ENCODE measurements at regions not wholly inside any gene's neighbourhood (a gene's known extent, or its start where the extent isn't known, plus 50 kb on each side); places are given as distances from the start of the nearest gene placed in this dataset.

- DNase-seq (ENCODE audit: low spot score), result no peak
Measured at GRCh38 chr21:27397578-27397977, 430.7 kb upstream of the ADAMTS5 start.

- no peak for DNase-seq (ENCODE audit: low spot score)
Measured at GRCh38 chr21:27393726-27394125, 426.8 kb upstream of the ADAMTS5 start.

- DNase-seq (ENCODE audit: low spot score), result no peak
Measured at GRCh38 chr21:27391990-27392389, 425.1 kb upstream of the ADAMTS5 start.

GRCh38 chr21:27390384-27390783 lies 423.5 kb upstream of the ADAMTS5 start:
- no peak for DNase-seq (ENCODE audit: low spot score)

GRCh38 chr21:27388825-27389224 lies 421.9 kb upstream of the ADAMTS5 start:
- DNase-seq (ENCODE audit: low spot score), result no peak

- no peak for DNase-seq (ENCODE audit: low spot score)
Measured at GRCh38 chr21:27382404-27382803, 415.5 kb upstream of the ADAMTS5 start.

GRCh38 chr21:27380303-27380702 lies 413.4 kb upstream of the ADAMTS5 start:
- DNase-seq (ENCODE audit: low spot score), result no peak

GRCh38 chr21:27379354-27379753 lies 412.5 kb upstream of the ADAMTS5 start:
- DNase-seq (ENCODE audit: low spot score), result no peak

- no peak for DNase-seq (ENCODE audit: low spot score)
Measured at GRCh38 chr21:27372381-27372780, 405.5 kb upstream of the ADAMTS5 start.

GRCh38 chr21:27371975-27372331 lies 405.1 kb upstream of the ADAMTS5 start:
- no peak for DNase-seq (ENCODE audit: low spot score)

- no peak for DNase-seq (ENCODE audit: low spot score)
Measured at GRCh38 chr21:27371115-27371974, 404.5 kb upstream of the ADAMTS5 start.

- DNase-seq (ENCODE audit: low spot score), result no peak
Measured at GRCh38 chr21:27369978-27370571, 403.2 kb upstream of the ADAMTS5 start.

- no peak for DNase-seq (ENCODE audit: low spot score)
Measured at GRCh38 chr21:27369234-27369633, 402.3 kb upstream of the ADAMTS5 start.

- no peak for DNase-seq (ENCODE audit: low spot score)
Measured at GRCh38 chr21:27366646-27367235, 399.9 kb upstream of the ADAMTS5 start.

- DNase-seq (ENCODE audit: low spot score), result no peak
Measured at GRCh38 chr21:27366036-27366435, 399.1 kb upstream of the ADAMTS5 start.

- no peak for DNase-seq (ENCODE audit: low spot score)
Measured at GRCh38 chr21:27365394-27365793, 398.5 kb upstream of the ADAMTS5 start.

GRCh38 chr21:27363719-27364477 lies 397.0 kb upstream of the ADAMTS5 start:
- no peak for DNase-seq (ENCODE audit: low spot score)

- DNase-seq (ENCODE audit: low spot score), result no peak
Measured at GRCh38 chr21:27362249-27362648, 395.4 kb upstream of the ADAMTS5 start.

GRCh38 chr21:27359141-27359540 lies 392.3 kb upstream of the ADAMTS5 start:
- no peak for DNase-seq (ENCODE audit: low spot score)

- DNase-seq (ENCODE audit: low spot score), result no peak
Measured at GRCh38 chr21:27352885-27353284, 386.0 kb upstream of the ADAMTS5 start.

- no peak for DNase-seq (ENCODE audit: low spot score)
Measured at GRCh38 chr21:27346041-27346448, 379.2 kb upstream of the ADAMTS5 start.

GRCh38 chr21:27339902-27340301 lies 373.0 kb upstream of the ADAMTS5 start:
- DNase-seq (ENCODE audit: low spot score), result no peak

Data from mucosa of gallbladder (tissue), 1 donor.